Heart right ventricle (tissue), 16 donors: ENCODE measurements at regions not wholly inside any gene's neighbourhood (a gene's known extent, or its start where the extent isn't known, plus 50 kb on each side); places are given as distances from the start of the nearest gene placed in this dataset.

Experiments used
- ATAC-seq, 8 donors: fragments of 200-7000 bp; cut with Tn5 transposase; one replicate each; pipeline ENCODE4 v1.9.1; 2020; ENCODE audit warnings: mild to moderate bottlenecking in 8 of 8, moderate library complexity in 8 of 8, moderate number of reproducible peaks in 1 of 8
- DNase-seq, 2 donors: peaks; one replicate each; pipeline ENCODE4 v3.0.0-alpha.2; 2020
- H3K27ac ChIP-seq, 10 donors: fragments of 200-600 bp; sonication (generic) in 2 of 10; one replicate each; pipeline versions ENCODE4 v1.5.0 to v1.8.0; 2020 to 2022; ENCODE audit warnings: mild to moderate bottlenecking in 3 of 10
- H3K27me3 ChIP-seq, 7 donors: fragments of 200-600 bp; one replicate each; pipeline ENCODE4 v1.8.0; 2021 to 2022; ENCODE audit warnings: mild to moderate bottlenecking in 2 of 7
- H3K36me3 ChIP-seq, 9 donors: fragments of 200-600 bp; sonication (generic) in 1 of 9; one replicate each; pipeline versions ENCODE4 v1.5.0 to v1.8.0; 2020 to 2022; ENCODE audit warnings: mild to moderate bottlenecking in 2 of 9
- H3K4me1 ChIP-seq, 9 donors: fragments of 200-600 bp; sonication (generic) in 1 of 9; one replicate each; pipeline versions ENCODE4 v1.5.0 to v1.8.0; 2020 to 2022; ENCODE audit warnings: mild to moderate bottlenecking in 4 of 9
- H3K4me3 ChIP-seq, 10 donors: fragments of 200-600 bp; sonication (generic) in 2 of 10; one replicate each; pipeline versions ENCODE4 v1.5.0 to v1.8.0; 2020 to 2022; ENCODE audit warnings: mild to moderate bottlenecking in 7 of 10, moderate library complexity in 2 of 10
- H3K9me3 ChIP-seq, 11 donors: fragments of 200-600 bp in 10 of 11; sonication (generic) in 2 of 11; one replicate each; pipeline versions ENCODE4 v1.5.0 to v1.8.0; 2013 to 2022; ENCODE audit warnings: mild to moderate bottlenecking in 2 of 11, control low read depth in 1 of 11, moderate library complexity in 1 of 11
- WGBS, 2 donors: extraction: QIAGEN DNeasy Blood & Tissue Kit; methylation state at CpG; one replicate each; pipeline ENCODE4 v1.1.7; 2013; ENCODE audit warnings: inconsistent platforms in 1 of 2; 5-methylcytosine and 5-hydroxymethylcytosine counted together
- intact Hi-C, 10 donors: fragments of 100-400 bp; cut with DNase I; formaldehyde crosslinking; loops; one replicate each; pipeline versions ENCODE4 v1.11.1 to v1.14.2; 2022
- TF ChIP-seq, protein P1 (sequence below), 9 donors: fragments of 200-600 bp; sonication (generic) in 2 of 9; IDR thresholded peaks; one replicate each; pipeline versions ENCODE4 v1.5.0 to v1.8.0; 2021 to 2022; ENCODE audit warnings: antibody characterized with exemption in 9 of 9, mild to moderate bottlenecking in 5 of 9, moderate library complexity in 1 of 9
- donor health status: Arrhythmogenic right ventricular cardiomyopathy.
- donor health status: ischemic (EF 13 %, LVEDD 7.1; RV severe dilation, severe dysfunction).
- donor health status: healthy with polysubstance abuse.
- donor health status: DM: no; HTN: yes; CAD: no.
- donor health status: DM: no; HTN: no; CAD: no.
- donor health status: ischemic (EF 25% LVEDD 6.9; RV normal size, moderate dysfunction).
- donor health status: ischemic (EF 25% LVEDD 5.7; RV mildly dilated, moderate dysfunction).
- donor health status: healthy.
- donor health status: DM: yes; HTN: yes; CAD: no.
- donor health status: Ischemic cardiomyopathy.
- donor health status: ischemic (EF 35%, LVEDD 5.7; RV mildly dilated, moderate dysfunction).
- donor health status: nonischemic (EF 11% LVEDD 7.7; RV severe dilation, severe dysfunction).
- donor health status: DM: yes; HTN: yes; CAD: no.
- donor health status: PGD.
- donor health status: ischemic (EF 29% LVEDD 5.4; RV normal size, mild dysfunction).
- donor health status: nonischemic (EF 23%, LVEDD 6.1; RV moderate dilation, normal function).

DNA sequence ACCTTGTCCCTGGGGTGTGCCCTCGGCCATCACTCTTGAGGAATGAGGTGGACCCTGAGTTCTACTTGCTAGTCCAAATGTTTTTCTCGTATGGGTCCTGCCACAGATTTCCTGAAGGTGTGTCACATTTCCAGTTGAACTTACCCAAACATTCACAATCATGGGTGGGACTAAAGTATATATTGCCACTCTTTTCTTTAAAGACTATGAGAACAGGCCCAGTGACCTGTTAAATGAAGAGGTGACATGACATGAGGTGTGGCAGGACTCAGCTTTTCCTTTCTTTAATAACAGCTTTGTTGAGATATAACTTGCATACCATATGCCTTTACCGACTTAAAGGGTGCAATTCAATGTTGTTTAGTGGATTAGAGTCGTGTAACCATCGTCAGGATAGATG, 177.2 kb upstream of the EXOC2 start:
- intact Hi-C loops: no loop called here
- TF ChIP-seq, protein P1, sequence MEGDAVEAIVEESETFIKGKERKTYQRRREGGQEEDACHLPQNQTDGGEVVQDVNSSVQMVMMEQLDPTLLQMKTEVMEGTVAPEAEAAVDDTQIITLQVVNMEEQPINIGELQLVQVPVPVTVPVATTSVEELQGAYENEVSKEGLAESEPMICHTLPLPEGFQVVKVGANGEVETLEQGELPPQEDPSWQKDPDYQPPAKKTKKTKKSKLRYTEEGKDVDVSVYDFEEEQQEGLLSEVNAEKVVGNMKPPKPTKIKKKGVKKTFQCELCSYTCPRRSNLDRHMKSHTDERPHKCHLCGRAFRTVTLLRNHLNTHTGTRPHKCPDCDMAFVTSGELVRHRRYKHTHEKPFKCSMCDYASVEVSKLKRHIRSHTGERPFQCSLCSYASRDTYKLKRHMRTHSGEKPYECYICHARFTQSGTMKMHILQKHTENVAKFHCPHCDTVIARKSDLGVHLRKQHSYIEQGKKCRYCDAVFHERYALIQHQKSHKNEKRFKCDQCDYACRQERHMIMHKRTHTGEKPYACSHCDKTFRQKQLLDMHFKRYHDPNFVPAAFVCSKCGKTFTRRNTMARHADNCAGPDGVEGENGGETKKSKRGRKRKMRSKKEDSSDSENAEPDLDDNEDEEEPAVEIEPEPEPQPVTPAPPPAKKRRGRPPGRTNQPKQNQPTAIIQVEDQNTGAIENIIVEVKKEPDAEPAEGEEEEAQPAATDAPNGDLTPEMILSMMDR (IDR thresholded peaks at IDR 0.05): no peak
- Histone ChIP-seq H3K27ac (no peak overlapping the region), H3K4me3 (no peak overlapping the region), H3K9me3 (peaks cover 0 to 4% (median 0%) of the 10 kb centered on the region in 11 donors), H3K4me1 (no peaks in the 10 kb centered on the region), H3K36me3 (no peaks in the 10 kb centered on the region), H3K27me3 (peaks cover 0 to 30% (median 15%) of the 10 kb centered on the region in 7 donors)
- ATAC-seq: no peak
- WGBS, 2 donors: 74 to 75% methylated on average over 5 of the region's 5 CpGs
- DNase-seq: no peak

DNA sequence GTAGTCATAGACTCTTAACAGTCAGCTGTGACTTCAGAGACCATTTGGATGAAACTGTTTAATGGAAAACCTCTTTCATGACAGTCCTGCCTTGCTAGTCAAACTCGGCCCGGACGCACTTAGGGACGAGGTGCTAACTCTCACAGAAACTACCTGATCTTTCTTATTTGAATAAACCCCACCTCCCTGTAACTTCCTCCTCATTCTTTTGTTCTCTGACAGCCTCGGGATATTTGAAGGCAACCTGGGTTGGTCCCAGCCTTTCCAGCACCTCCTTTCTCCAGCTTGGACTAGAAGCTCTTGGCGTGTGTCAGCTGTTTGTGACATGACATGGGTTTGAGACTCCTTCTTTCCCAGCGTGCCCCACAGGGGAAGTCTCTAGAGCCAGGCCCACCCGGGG, 175.3 kb upstream of the EXOC2 start:
- TF ChIP-seq, protein P1 (IDR thresholded peaks at IDR 0.05): no peak
- WGBS, 2 donors: 86 to 87% methylated on average over 8 of the region's 8 CpGs
- no peak for DNase-seq
- Histone ChIP-seq H3K4me1 (peaks cover 0 to 5% (median 0%) of the 10 kb centered on the region in 9 donors), H3K27me3 (peaks cover 0 to 40% (median 16%) of the 10 kb centered on the region in 7 donors), H3K36me3 (no peaks in the 10 kb centered on the region), H3K4me3 (no peak overlapping the region), H3K27ac (no peak overlapping the region), H3K9me3 (peaks cover 0 to 4% (median 0%) of the 10 kb centered on the region in 11 donors)
- no peak for ATAC-seq
- intact Hi-C loops: no loop called here

DNA sequence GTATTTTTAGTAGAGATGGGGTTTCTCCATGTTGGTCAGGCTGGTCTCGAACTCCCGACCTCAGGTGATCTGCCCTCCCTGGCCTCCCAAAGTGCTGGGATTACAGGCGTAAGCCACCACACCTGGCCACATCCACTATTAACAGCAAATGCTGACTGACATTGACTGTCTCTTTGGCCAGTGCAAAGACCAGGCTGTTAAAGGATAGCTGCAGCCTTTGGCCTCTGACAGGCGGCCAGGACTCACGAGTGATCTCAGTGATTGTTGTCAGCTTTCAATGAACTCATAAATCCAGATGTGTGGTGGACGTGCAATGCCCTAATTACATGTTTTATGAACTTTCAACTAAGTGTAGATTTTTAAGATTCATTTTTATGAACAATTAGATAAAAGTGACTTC, 174.4 kb upstream of the EXOC2 start:
- no peak overlapping the region for H3K4me3 ChIP-seq
- peaks cover 0 to 5% (median 0%) of the 10 kb centered on the region in 9 donors for H3K4me1 ChIP-seq
- H3K27me3 ChIP-seq: peaks cover 0 to 40% (median 16%) of the 10 kb centered on the region in 7 donors
- H3K36me3 ChIP-seq: no peaks in the 10 kb centered on the region
- no peak for ATAC-seq
- TF ChIP-seq, protein P1 (IDR thresholded peaks at IDR 0.05): no peak
- no peak overlapping the region for H3K27ac ChIP-seq
- WGBS, 2 donors: 76 to 80% methylated on average over 6 of the region's 6 CpGs
- peaks cover 0 to 4% (median 0%) of the 10 kb centered on the region in 11 donors for H3K9me3 ChIP-seq
- no peak for DNase-seq
- intact Hi-C loops: no loop called here

DNA sequence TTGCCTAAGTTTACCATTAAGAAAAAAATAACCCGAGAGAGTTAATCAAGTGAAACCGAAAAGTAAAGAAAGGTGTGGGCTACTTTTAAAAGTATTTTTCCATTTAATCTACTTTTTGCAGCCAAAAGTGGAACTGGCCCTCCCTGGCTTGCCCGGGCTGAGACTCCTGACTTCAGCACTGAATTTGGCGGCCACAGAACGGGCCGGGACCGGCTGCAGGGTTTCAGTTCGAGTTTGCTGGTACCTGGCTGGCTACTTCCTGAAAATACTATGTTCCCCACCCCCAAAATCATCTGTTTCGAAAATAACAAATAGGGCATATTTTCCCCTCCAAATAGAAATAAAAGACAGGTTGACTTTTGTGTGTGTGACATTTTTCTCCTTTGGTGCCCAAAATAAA, 173.4 kb upstream of the EXOC2 start:
- peaks cover 0 to 40% (median 16%) of the 10 kb centered on the region in 7 donors for H3K27me3 ChIP-seq
- no peaks in the 10 kb centered on the region for H3K36me3 ChIP-seq
- H3K4me1 ChIP-seq: peaks cover 0 to 5% (median 0%) of the 10 kb centered on the region in 9 donors
- peaks cover 0 to under 1% (median 0%) of the 10 kb centered on the region in 11 donors for H3K9me3 ChIP-seq
- no peak overlapping the region for H3K4me3 ChIP-seq
- ATAC-seq (no peak), DNase-seq (no peak)
- TF ChIP-seq, protein P1 (IDR thresholded peaks at IDR 0.05): no peak
- 82 to 83% methylated on average over 9 of the region's 9 CpGs for WGBS, 2 donors
- no peak overlapping the region for H3K27ac ChIP-seq
- intact Hi-C loops: no loop called here
